Smooth muscle cell (in vitro differentiated cells): ENCODE measurements at regions not wholly inside any gene's neighbourhood (a gene's known extent, or its start where the extent isn't known, plus 50 kb on each side); places are given as distances from the start of the nearest gene placed in this dataset.

Experiments used
- DNase-seq: peaks from one replicate; lab custom pipeline; 2025; ENCODE audit not compliant: unreplicated experiment; lab: John Stamatoyannopoulos, UW
- H2AFZ ChIP-seq: fragments of 200-600 bp; sonication (generic); 2 replicates; pipeline ENCODE4 v1.6.0; 2016; ENCODE audit warnings: antibody characterized with exemption, low read depth, mild to moderate bottlenecking
- H3F3A ChIP-seq: fragments of 200-600 bp; sonication (generic); 2 replicates; pipeline ENCODE4 v1.6.0; 2017; ENCODE audit warnings: antibody characterized with exemption, low read depth
- H3K27ac ChIP-seq: fragments of 200-600 bp; sonication (generic); 2 replicates; pipeline ENCODE4 v1.5.1; 2016; ENCODE audit warnings: low read depth, mild to moderate bottlenecking
- H3K27me3 ChIP-seq: fragments of 200-600 bp; sonication (generic); 2 replicates; pipeline ENCODE4 v1.6.1; 2016; ENCODE audit warnings: low read depth, mild to moderate bottlenecking
- H3K36me3 ChIP-seq: fragments of 200-600 bp; sonication (generic); 2 replicates; pipeline ENCODE4 v1.5.1; 2016; ENCODE audit warnings: low read depth
- H3K4me1 ChIP-seq: fragments of 200-600 bp; sonication (generic); 2 replicates; pipeline ENCODE4 v1.5.1; 2016; ENCODE audit warnings: low read depth
- H3K4me2 ChIP-seq: fragments of 200-600 bp; sonication (generic); 2 replicates; pipeline ENCODE4 v1.6.0; 2016; ENCODE audit warnings: mild to moderate bottlenecking
- H3K4me3 ChIP-seq: fragments of 200-600 bp; sonication (generic); 2 replicates; pipeline ENCODE4 v1.5.1; 2016; ENCODE audit warnings: mild to moderate bottlenecking
- H3K79me2 ChIP-seq: fragments of 200-600 bp; sonication (generic); 2 replicates; pipeline ENCODE4 v1.6.0; 2016; ENCODE audit warnings: low read depth, mild to moderate bottlenecking
- H3K9ac ChIP-seq: fragments of 200-600 bp; sonication (generic); 2 replicates; pipeline ENCODE4 v1.6.0; 2016; ENCODE audit warnings: low read depth
- H3K9me3 ChIP-seq: fragments of 200-600 bp; sonication (generic); replicated peaks from 2 replicates; pipeline ENCODE4 v1.5.1; 2016; ENCODE audit warnings: low read depth
- H4K20me1 ChIP-seq: fragments of 200-600 bp; sonication (generic); 2 replicates; pipeline ENCODE4 v1.6.0; 2016; ENCODE audit warnings: low read depth
- CTCF ChIP-seq: fragments of 200-600 bp; sonication (generic); IDR thresholded peaks from 2 replicates; pipeline ENCODE4 v1.5.1; 2017; ENCODE audit warnings: borderline replicate concordance, mild to moderate bottlenecking, antibody characterized with exemption; ENCODE audit not compliant: insufficient read depth, poor library complexity, severe bottlenecking
- WGBS: methylation state at CpG from one replicate; pipeline ENCODE4 v1.1.7; 2016; ENCODE audit warnings: low lambda C conversion rate; 5-methylcytosine and 5-hydroxymethylcytosine counted together

GRCh38 chr4:27350161-27350560 lies 489.5 kb downstream of the STIM2 start:
- TF ChIP-seq CTCF = no peak
- H3K9ac ChIP-seq = no peak overlapping the region
- H3K27me3 ChIP-seq = no peaks in the 10 kb centered on the region
- no peaks in the 10 kb centered on the region for H3K36me3 ChIP-seq
- H2AFZ ChIP-seq = no peak overlapping the region
- H4K20me1 ChIP-seq = no peaks in the 10 kb centered on the region
- H3K4me3 ChIP-seq = no peak overlapping the region
- WGBS = 68% methylated on average over 3 of the region's 3 CpGs
- H3K27ac ChIP-seq = no peak overlapping the region
- no peaks in the 10 kb centered on the region for H3F3A ChIP-seq
- H3K4me2 ChIP-seq = no peak overlapping the region
- no peaks in the 10 kb centered on the region for H3K9me3 ChIP-seq
- no peak for DNase-seq
- H3K79me2 ChIP-seq = no peaks in the 10 kb centered on the region
- H3K4me1 ChIP-seq = no peaks in the 10 kb centered on the region

DNA sequence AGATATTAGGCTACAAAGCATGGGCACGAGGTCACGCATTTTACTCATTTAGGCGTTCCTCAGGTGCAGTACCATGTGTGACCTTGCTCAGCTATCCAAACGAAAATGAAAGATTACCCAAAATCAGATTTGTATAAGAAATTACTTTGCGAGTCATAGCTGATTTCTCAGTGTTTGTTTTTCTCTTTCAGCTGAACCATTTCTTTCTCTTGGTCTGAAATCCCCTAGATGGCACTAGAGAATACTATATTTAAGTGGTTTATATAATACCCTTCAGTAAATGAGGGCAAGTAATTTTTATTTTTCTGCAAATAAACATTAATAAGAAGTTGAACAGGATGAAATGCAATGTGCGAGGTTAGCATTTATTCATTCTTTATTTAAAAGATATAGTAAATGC lies 496.6 kb downstream of the STIM2 start:
- Histone ChIP-seq H2AFZ (no peak overlapping the region), H3K9ac (no peak overlapping the region), H3K4me1 (peaks cover 22% of the 10 kb centered on the region), H3F3A (no peaks in the 10 kb centered on the region), H3K9me3 (no peaks in the 10 kb centered on the region), H3K79me2 (no peaks in the 10 kb centered on the region), H3K36me3 (no peaks in the 10 kb centered on the region), H3K27me3 (no peaks in the 10 kb centered on the region), H3K27ac (no peak overlapping the region), H3K4me3 (no peak overlapping the region), H3K4me2 (no peak overlapping the region), H4K20me1 (no peaks in the 10 kb centered on the region)
- DNase-seq = no peak
- WGBS = 71% methylated on average over 6 of the region's 6 CpGs
- TF ChIP-seq CTCF = peak; percentile 43

DNA sequence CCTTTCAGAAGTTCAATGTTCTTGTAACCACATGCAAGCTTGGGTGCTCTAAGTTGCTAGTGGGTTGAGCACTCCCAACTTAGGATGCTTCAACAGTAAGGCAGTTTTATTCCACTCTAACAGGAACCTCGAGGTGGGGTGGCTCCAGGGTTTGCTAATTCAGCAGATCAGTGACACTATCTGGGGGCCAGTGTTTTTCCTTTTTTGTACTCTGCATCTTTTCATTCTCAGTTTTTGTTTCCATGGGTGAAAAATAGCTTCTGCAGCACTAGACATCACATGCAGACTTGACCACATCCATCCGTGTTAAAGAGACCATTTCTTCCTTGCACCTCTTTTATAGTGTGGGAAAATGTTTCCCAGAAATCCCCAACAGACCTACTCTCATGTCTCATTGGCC lies 497.6 kb downstream of the STIM2 start:
- H3K4me3 ChIP-seq = no peak overlapping the region
- no peaks in the 10 kb centered on the region for H3K27me3 ChIP-seq
- no peak for TF ChIP-seq CTCF
- H3K4me2 ChIP-seq = no peak overlapping the region
- H3K79me2 ChIP-seq = no peaks in the 10 kb centered on the region
- WGBS = 80% methylated on average over 2 of the region's 2 CpGs
- no peak overlapping the region for H2AFZ ChIP-seq
- no peaks in the 10 kb centered on the region for H4K20me1 ChIP-seq
- no peaks in the 10 kb centered on the region for H3F3A ChIP-seq
- no peak for DNase-seq
- H3K36me3 ChIP-seq = no peaks in the 10 kb centered on the region
- H3K4me1 ChIP-seq = peaks cover 22% of the 10 kb centered on the region
- no peak overlapping the region for H3K9ac ChIP-seq
- H3K9me3 ChIP-seq = no peaks in the 10 kb centered on the region
- H3K27ac ChIP-seq = no peak overlapping the region

GRCh38 chr4:27360131-27360530 lies 499.5 kb downstream of the STIM2 start:
- Histone ChIP-seq H3K9ac (no peak overlapping the region), H3F3A (no peaks in the 10 kb centered on the region), H3K4me1 (peaks cover 22% of the 10 kb centered on the region), H3K27ac (peak overlapping the region; percentile 20), H3K4me3 (no peak overlapping the region), H3K36me3 (no peaks in the 10 kb centered on the region), H3K9me3 (no peaks in the 10 kb centered on the region), H3K79me2 (no peaks in the 10 kb centered on the region), H3K27me3 (no peaks in the 10 kb centered on the region), H2AFZ (no peak overlapping the region), H3K4me2 (no peak overlapping the region), H4K20me1 (no peaks in the 10 kb centered on the region)
- DNase-seq = no peak
- TF ChIP-seq CTCF = no peak
- WGBS = 92% methylated on average over 1 of the region's 1 CpG
